ENCODE measurements at regions not wholly inside any gene's neighbourhood (a gene's known extent, or its start where the extent isn't known, plus 50 kb on each side); places are given as distances from the start of the nearest gene placed in this dataset.
"Not testable (repeated sequence)": the region's sequence is repeated elsewhere in the genome, so short reads cannot be mapped to it uniquely, and the experiment has no call there.

DNA sequence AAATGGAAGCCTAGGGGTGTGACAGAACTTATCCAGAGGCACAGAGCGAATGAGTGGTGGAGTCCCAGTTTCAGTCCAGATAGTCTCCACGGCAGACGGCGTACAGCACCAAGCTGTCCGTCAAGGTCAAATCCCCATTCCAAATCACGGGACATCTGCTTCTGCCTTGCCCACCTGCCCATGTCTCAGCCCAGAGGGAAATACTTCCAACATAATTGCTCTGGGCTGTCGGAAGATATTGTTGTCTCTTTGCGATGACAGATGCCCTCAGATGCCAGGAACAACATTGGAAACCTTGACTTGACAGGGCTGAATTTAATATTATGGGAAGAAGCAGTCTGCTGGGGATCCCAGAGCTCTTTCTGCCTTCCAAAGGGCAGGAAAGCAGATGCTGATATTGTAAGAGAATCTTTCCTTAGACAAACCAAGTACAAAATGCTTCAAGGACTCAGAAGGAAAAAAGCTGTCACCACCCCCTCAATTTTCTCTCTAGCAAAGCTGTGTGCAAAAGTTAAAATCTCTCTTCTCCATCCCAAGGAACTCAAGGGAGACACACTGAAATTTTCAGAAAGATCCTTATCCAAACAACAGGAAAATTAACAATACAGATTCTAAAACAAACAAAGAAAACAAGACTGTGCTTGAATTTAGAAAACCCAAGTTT lies 364.0 kb downstream of the LRATD1 start:
- TF ChIP-seq EZH2 (IDR thresholded peaks at IDR 0.05), result no peak
- no peak for TF ChIP-seq POLR2AphosphoS5 (IDR thresholded peaks at IDR 0.05; ENCODE audit: borderline replicate concordance, low read depth, low read length)
- TF ChIP-seq FOXP2 (optimal IDR thresholded peaks at IDR 0.05; ENCODE audit: control extremely low read depth, extremely low read length, insufficient read depth), result no peak
- H3K9me3 ChIP-seq (ENCODE audit: low read depth, low read length), result no peaks in the 10 kb centered on the region
- no peak for DNase-seq (ENCODE audit: low read depth, low spot score)
- H3K36me3 ChIP-seq (ENCODE audit: insufficient read depth, low read length), result no peaks in the 10 kb centered on the region
- H3K4me3 ChIP-seq, result no peak overlapping the region
- H3K27ac ChIP-seq, result no peak overlapping the region
- no peak overlapping the region for H3K9ac ChIP-seq (ENCODE audit: insufficient read length)

DNA sequence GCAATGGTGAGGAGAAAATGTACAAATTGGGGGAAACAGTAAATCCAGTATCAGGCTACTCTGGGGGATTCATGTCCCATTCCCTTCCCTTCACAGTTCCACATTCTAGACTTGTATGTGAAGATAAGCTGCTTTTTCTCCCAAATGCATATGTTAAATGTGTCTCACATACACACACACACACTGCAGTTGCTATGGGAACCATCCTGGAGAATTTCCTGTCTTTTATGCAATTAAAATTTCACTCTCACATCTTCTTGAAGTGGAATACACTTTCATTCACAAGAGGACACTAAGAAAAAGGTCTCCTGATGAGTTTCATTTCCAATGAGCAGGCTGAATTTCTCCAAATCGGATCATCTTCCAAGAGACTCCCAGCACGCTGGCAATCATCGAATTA lies 366.0 kb downstream of the LRATD1 start:
- no peak overlapping the region for H3K4me3 ChIP-seq
- no peak overlapping the region for H3K9ac ChIP-seq (ENCODE audit: insufficient read length)
- DNase-seq (ENCODE audit: low read depth, low spot score), result no peak
- no peaks in the 10 kb centered on the region for H3K36me3 ChIP-seq (ENCODE audit: insufficient read depth, low read length)
- no peaks in the 10 kb centered on the region for H3K9me3 ChIP-seq (ENCODE audit: low read depth, low read length)
- H3K27ac ChIP-seq, result no peak overlapping the region
- TF ChIP-seq FOXP2 (optimal IDR thresholded peaks at IDR 0.05; ENCODE audit: control extremely low read depth, extremely low read length, insufficient read depth) (no peak), POLR2AphosphoS5 (IDR thresholded peaks at IDR 0.05; ENCODE audit: borderline replicate concordance, low read depth, low read length) (no peak), EZH2 (IDR thresholded peaks at IDR 0.05) (no peak)

- H3K36me3 ChIP-seq (ENCODE audit: insufficient read depth, low read length), result no peaks in the 10 kb centered on the region
- DNase-seq (ENCODE audit: low read depth, low spot score), result no peak
- H3K9me3 ChIP-seq (ENCODE audit: low read depth, low read length), result no peaks in the 10 kb centered on the region
- TF ChIP-seq FOXP2 (optimal IDR thresholded peaks at IDR 0.05; ENCODE audit: control extremely low read depth, extremely low read length, insufficient read depth) (no peak), EZH2 (IDR thresholded peaks at IDR 0.05) (no peak), POLR2AphosphoS5 (IDR thresholded peaks at IDR 0.05; ENCODE audit: borderline replicate concordance, low read depth, low read length) (no peak)
- no peak overlapping the region for H3K27ac ChIP-seq
- no peak overlapping the region for H3K9ac ChIP-seq (ENCODE audit: insufficient read length)
- H3K4me3 ChIP-seq, result no peak overlapping the region
Observed at GRCh38 chr2:14999114-14999661, 366.7 kb downstream of the LRATD1 start.

- H3K27ac ChIP-seq; H3K9me3 ChIP-seq (ENCODE audit: low read depth, low read length); DNase-seq (ENCODE audit: low read depth, low spot score); H3K36me3 ChIP-seq (ENCODE audit: insufficient read depth, low read length); H3K9ac ChIP-seq (ENCODE audit: insufficient read length); H3K4me3 ChIP-seq: not testable (repeated sequence)
Observed at GRCh38 chr2:15002519-15002918, 370.0 kb downstream of the LRATD1 start.

- no peaks in the 10 kb centered on the region for H3K36me3 ChIP-seq (ENCODE audit: insufficient read depth, low read length)
- H3K4me3 ChIP-seq, result no peak overlapping the region
- H3K9ac ChIP-seq (ENCODE audit: insufficient read length), result no peak overlapping the region
- H3K9me3 ChIP-seq (ENCODE audit: low read depth, low read length), result no peaks in the 10 kb centered on the region
- TF ChIP-seq POLR2AphosphoS5 (IDR thresholded peaks at IDR 0.05; ENCODE audit: borderline replicate concordance, low read depth, low read length), result no peak
- no peak for TF ChIP-seq FOXP2 (optimal IDR thresholded peaks at IDR 0.05; ENCODE audit: control extremely low read depth, extremely low read length, insufficient read depth)
- no peak for TF ChIP-seq EZH2 (IDR thresholded peaks at IDR 0.05)
- H3K27ac ChIP-seq, result no peak overlapping the region
- no peak for DNase-seq (ENCODE audit: low read depth, low spot score)
Observed at GRCh38 chr2:15006667-15007066, 374.1 kb downstream of the LRATD1 start.

DNA sequence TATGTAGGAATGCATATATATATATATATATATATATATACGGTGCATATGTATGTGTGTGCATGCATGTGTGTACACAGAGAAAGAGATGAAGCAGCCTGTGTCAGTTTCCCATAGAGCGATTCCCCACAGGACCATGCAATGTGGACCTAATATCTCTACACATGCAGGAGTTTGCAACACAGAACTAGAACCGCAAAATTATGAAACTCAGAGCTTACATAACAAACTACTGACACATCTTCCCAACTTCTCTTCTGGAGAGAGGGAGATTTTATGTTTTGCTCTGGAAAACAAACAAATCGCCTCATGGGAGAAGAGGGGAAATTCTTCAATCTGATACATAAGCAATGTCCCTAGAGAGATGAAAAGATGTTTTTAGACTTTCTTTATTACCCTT lies 377.2 kb downstream of the LRATD1 start:
- H3K4me3 ChIP-seq, result no peak overlapping the region
- no peak for DNase-seq (ENCODE audit: low read depth, low spot score)
- no peak for TF ChIP-seq POLR2AphosphoS5 (IDR thresholded peaks at IDR 0.05; ENCODE audit: borderline replicate concordance, low read depth, low read length)
- no peak for TF ChIP-seq EZH2 (IDR thresholded peaks at IDR 0.05)
- TF ChIP-seq FOXP2 (optimal IDR thresholded peaks at IDR 0.05; ENCODE audit: control extremely low read depth, extremely low read length, insufficient read depth), result no peak
- H3K9ac ChIP-seq (ENCODE audit: insufficient read length), result no peak overlapping the region
- H3K27ac ChIP-seq, result no peak overlapping the region
- H3K9me3 ChIP-seq (ENCODE audit: low read depth, low read length), result no peaks in the 10 kb centered on the region
- H3K36me3 ChIP-seq (ENCODE audit: insufficient read depth, low read length), result no peaks in the 10 kb centered on the region

- no peak overlapping the region for H3K4me3 ChIP-seq
- TF ChIP-seq EZH2 (IDR thresholded peaks at IDR 0.05) (no peak), POLR2AphosphoS5 (IDR thresholded peaks at IDR 0.05; ENCODE audit: borderline replicate concordance, low read depth, low read length) (no peak), FOXP2 (optimal IDR thresholded peaks at IDR 0.05; ENCODE audit: control extremely low read depth, extremely low read length, insufficient read depth) (no peak)
- no peak overlapping the region for H3K27ac ChIP-seq
- H3K9me3 ChIP-seq (ENCODE audit: low read depth, low read length), result no peaks in the 10 kb centered on the region
- no peak overlapping the region for H3K9ac ChIP-seq (ENCODE audit: insufficient read length)
- no peaks in the 10 kb centered on the region for H3K36me3 ChIP-seq (ENCODE audit: insufficient read depth, low read length)
- no peak for DNase-seq (ENCODE audit: low read depth, low spot score)
Observed at GRCh38 chr2:15010346-15010745, 377.8 kb downstream of the LRATD1 start.

- TF ChIP-seq EZH2 (IDR thresholded peaks at IDR 0.05) (no peak), POLR2AphosphoS5 (IDR thresholded peaks at IDR 0.05; ENCODE audit: borderline replicate concordance, low read depth, low read length) (no peak), FOXP2 (optimal IDR thresholded peaks at IDR 0.05; ENCODE audit: control extremely low read depth, extremely low read length, insufficient read depth) (no peak)
- no peak overlapping the region for H3K9ac ChIP-seq (ENCODE audit: insufficient read length)
- H3K36me3 ChIP-seq (ENCODE audit: insufficient read depth, low read length), result no peaks in the 10 kb centered on the region
- H3K27ac ChIP-seq, result no peak overlapping the region
- H3K9me3 ChIP-seq (ENCODE audit: low read depth, low read length), result no peaks in the 10 kb centered on the region
- no peak for DNase-seq (ENCODE audit: low read depth, low spot score)
- no peak overlapping the region for H3K4me3 ChIP-seq
Observed at GRCh38 chr2:15018814-15019213, 386.3 kb downstream of the LRATD1 start.

DNA sequence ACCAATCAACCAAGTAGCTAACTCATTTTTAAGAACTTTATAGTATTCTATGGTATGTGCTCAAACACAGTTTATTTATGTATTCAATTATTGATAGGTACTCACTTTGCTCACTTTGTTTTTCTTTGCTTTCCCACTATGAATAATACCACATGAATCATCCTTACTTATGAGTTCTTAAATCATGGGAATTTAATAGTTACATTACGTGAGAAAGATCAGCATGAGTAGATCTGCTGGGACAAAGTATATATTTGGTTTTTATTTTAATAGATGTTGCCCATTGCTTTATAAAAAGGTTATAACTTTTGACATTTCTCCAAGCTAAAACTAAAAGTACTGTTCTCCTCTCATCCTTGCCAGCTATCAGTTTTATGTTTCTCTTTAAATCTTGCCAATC lies 390.7 kb downstream of the LRATD1 start:
- Histone ChIP-seq H3K4me3 (no peak overlapping the region), H3K9ac (ENCODE audit: insufficient read length) (no peak overlapping the region), H3K36me3 (ENCODE audit: insufficient read depth, low read length) (no peaks in the 10 kb centered on the region), H3K27ac (no peak overlapping the region), H3K9me3 (ENCODE audit: low read depth, low read length) (no peaks in the 10 kb centered on the region)
- no peak for DNase-seq (ENCODE audit: low read depth, low spot score)
- TF ChIP-seq POLR2AphosphoS5 (IDR thresholded peaks at IDR 0.05; ENCODE audit: borderline replicate concordance, low read depth, low read length), result no peak
